ENCODE measurements at regions not wholly inside any gene's neighbourhood (a gene's known extent, or its start where the extent isn't known, plus 50 kb on each side); places are given as distances from the start of the nearest gene placed in this dataset.

- TF ChIP-seq, protein P1, sequence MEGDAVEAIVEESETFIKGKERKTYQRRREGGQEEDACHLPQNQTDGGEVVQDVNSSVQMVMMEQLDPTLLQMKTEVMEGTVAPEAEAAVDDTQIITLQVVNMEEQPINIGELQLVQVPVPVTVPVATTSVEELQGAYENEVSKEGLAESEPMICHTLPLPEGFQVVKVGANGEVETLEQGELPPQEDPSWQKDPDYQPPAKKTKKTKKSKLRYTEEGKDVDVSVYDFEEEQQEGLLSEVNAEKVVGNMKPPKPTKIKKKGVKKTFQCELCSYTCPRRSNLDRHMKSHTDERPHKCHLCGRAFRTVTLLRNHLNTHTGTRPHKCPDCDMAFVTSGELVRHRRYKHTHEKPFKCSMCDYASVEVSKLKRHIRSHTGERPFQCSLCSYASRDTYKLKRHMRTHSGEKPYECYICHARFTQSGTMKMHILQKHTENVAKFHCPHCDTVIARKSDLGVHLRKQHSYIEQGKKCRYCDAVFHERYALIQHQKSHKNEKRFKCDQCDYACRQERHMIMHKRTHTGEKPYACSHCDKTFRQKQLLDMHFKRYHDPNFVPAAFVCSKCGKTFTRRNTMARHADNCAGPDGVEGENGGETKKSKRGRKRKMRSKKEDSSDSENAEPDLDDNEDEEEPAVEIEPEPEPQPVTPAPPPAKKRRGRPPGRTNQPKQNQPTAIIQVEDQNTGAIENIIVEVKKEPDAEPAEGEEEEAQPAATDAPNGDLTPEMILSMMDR (IDR thresholded peaks at IDR 0.05; ENCODE audit: low read depth, low read length) = no peak
- TF ChIP-seq EZH2phosphoT487 (IDR thresholded peaks at IDR 0.05; ENCODE audit: low read depth) = no peak
Measured at GRCh38 chr16:20249211-20249610, 78.1 kb downstream of the GP2 start.

Data from OCI-LY3 (cell line).